HG03064 (cell line): ENCODE measurements at regions not wholly inside any gene's neighbourhood (a gene's known extent, or its start where the extent isn't known, plus 50 kb on each side); places are given as distances from the start of the nearest gene placed in this dataset.

Experiments
- ATAC-seq: cut with Tn5 transposase; IDR thresholded peaks from one replicate; pipeline ENCODE4 v1.9.1; 2021; ENCODE audit warnings: low read depth; ENCODE audit not compliant: unreplicated experiment

DNA sequence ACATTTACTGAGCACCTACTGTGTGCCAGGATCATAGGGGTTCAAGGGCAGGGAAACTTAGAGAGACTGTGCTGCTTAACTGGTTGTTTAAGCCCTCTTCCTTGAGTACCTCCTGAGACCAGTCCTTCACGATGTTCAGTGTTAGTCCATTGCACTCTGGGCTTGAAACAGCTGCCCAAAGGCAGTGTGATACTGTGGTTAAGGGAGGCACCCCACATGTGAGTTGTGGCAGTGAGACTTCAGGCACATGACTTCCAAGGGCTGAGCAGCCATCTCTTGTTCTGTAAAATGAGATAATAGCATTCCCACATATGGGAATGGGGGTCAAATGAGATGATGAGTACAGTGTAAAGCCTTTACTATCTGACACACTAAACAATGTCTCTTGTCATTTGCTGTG lies 75.1 kb downstream of the LINGO1 start:
- ATAC-seq: no peak

- ATAC-seq: no peak
Observed at GRCh38 chr15:77557144-77557543, 75.6 kb downstream of the LINGO1 start.

DNA sequence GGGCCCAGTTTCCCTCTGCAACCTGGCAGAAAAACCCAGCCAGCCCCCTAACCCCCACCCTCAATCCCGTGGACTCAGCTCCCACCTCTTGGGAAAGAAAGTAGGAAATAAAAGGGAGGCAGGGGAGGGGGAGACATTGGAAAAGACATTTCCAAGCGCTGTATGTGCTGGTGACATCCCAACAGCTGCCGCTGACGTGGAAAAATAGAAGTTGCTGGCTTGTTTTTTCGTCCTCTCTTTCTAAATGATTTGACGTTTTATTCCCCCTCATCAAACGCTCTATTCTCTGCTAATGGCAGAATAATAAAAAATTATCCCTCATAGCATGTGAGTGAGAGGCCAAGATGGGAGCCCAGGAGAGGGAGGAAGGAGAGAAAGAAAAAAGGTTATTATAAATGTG lies 76.1 kb downstream of the LINGO1 start:
- no peak for ATAC-seq

DNA sequence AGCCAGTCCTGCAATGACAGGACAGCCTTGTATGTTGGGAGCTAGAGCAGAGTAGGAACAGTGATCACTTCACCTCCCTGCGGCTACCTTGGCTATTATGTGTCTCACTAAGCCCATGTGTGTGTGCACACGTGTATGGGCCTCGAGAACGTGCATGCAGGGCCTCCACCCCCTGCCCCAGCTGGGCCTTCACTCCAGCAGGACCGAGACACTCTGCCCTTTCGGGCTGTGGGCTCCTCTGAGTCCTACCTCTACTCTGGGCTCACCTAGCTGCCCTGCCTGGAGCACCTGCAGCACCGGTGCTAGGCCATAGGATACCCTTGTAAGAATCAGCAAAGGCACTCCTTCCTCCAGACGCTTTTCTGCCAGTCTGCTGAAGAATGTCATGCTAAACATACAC lies 77.5 kb downstream of the LINGO1 start:
- no peak for ATAC-seq

DNA sequence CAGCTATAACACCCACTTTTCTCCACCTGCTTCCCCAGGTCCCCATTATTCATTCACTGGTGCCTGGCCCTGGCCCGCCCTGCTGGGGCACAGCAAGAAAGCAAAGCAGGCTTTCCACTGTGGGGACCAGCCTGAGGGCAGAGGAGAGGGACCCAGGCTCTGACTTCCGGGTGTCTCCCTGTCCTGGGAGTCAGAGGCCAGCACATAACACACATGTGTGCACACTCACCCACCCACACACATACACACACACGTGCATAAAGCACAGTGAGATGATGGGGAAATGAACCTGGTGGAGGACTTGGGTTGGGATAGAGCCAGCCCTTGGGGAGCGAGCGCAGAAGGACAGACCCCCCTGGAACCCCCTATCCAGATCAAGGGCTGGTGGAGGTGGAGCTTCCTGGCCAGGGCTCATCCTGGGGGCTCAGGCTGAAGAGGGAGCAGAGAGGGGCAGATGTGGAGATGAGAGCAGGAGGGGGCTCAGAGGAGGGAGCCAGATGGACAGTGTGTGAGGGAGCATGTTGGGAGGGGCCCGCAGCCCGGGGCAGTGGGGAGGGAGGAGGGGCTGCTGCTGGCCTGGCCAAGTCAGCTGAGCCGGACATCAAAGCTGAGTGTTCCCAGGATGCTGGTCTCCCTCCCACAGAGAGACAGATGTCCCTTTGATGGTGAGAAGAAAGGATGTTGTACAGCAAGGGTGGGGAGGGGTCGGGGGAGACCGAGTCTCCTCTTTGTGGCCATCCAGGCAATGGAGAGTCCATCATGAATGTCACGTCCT lies 78.2 kb downstream of the LINGO1 start:
- ATAC-seq: no peak

DNA sequence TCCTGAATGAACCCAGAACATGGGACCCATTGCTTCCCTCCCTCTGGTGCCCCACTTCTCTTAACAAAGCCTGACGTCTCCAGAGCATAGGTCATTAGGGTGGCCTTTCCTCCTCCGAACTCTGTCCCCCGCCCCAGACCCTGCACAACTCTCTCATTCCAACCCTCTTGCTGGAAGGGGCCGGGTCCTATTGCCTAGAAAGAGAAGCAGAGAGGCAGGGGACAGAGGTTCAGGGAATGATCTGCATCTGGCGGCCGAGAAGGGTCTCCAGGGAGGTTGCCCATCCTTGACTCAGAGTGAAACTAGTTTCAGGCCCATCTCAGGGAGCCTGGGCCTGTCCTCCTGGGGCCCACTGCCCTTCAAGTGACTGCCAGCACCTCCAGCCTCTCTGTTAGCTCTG lies 79.0 kb downstream of the LINGO1 start:
- ATAC-seq: no peak

DNA sequence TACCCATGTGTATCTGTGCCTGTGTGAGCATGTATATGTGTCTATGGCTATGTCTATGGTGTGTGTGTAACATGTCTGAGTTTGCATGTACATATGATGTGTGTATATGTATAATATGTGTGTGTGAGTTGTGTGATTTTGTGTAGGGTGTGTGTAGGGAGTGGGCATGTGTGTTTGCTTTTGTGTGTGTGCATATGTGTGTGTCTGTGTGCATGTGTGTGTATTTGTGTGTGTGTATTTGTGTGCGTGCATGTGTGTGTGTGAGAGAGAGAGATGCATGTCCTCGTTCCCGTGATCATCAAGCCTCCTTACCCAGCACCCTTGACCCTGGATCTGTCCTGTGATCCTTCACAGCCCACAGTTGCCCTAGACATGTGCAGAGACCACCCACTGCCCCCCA lies 79.5 kb downstream of the LINGO1 start:
- no peak for ATAC-seq

DNA sequence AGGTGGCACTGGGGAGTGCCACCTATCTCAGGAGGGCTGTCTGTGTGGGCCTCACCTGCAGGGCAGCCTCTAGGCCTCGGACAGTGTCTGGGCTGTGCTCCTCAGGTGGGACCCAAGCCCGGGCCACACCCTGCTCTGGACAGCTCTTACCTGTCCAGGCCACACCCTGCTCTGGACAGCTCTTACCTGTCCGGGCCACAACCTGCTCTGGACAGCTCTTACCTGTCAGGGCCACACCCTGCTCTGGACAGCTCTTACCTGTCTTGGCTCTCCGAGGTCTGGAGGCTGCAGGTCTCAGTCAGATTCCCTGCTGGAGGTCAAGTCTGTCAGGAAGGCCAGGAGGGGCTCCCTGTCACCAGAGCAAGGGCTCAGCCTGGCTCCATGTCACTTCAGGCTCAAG lies 80.6 kb downstream of the LINGO1 start:
- no peak for ATAC-seq

DNA sequence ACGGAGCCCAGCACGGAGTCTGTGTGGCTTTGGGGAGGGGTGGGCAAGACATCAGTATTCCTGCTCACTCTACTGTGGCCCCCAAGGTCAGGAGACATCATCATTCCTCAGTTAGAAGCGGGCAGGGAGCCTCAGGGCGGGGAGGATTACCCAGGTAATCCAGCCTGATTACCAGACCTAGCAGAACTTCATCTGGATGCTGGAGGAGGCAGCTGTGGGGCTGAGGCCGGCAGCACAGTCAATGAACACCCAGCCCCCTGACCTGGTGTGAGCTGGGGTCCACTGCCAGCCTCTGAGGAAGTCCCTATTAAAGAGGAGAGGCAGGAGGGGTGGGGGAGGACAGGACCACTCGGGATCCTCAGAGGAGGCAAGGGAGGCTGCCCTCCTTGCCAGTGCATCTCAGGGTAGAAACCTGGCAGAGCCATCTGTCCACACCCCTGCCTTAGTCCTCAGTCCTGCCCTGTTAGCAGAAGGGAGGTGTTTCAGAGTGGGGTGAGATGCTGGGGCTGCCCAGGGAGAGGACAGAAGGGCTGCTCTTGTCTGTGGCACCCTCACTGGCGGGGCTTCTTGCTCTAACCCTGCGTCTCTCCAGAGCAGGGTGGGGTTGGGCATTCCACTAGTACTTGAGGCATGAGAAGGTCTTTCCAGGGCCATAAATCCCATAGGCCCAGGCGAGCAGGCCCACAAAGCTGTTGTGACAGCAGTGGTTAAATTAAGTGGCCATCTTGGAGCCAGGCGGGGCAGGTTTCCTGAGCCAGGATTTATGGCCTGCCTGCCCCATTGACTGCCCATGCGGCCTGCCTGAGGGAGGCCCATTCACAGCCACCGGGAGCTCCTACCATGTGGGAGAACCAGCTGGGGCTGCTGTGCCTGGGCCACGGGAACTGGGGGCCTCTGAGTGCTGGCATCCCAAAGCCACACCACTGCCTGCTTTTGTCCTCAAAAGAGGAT lies 82.1 kb downstream of the LINGO1 start:
- no peak for ATAC-seq

GRCh38 chr15:77549576-77550288 lies 83.0 kb downstream of the LINGO1 start:
- ATAC-seq: no peak

DNA sequence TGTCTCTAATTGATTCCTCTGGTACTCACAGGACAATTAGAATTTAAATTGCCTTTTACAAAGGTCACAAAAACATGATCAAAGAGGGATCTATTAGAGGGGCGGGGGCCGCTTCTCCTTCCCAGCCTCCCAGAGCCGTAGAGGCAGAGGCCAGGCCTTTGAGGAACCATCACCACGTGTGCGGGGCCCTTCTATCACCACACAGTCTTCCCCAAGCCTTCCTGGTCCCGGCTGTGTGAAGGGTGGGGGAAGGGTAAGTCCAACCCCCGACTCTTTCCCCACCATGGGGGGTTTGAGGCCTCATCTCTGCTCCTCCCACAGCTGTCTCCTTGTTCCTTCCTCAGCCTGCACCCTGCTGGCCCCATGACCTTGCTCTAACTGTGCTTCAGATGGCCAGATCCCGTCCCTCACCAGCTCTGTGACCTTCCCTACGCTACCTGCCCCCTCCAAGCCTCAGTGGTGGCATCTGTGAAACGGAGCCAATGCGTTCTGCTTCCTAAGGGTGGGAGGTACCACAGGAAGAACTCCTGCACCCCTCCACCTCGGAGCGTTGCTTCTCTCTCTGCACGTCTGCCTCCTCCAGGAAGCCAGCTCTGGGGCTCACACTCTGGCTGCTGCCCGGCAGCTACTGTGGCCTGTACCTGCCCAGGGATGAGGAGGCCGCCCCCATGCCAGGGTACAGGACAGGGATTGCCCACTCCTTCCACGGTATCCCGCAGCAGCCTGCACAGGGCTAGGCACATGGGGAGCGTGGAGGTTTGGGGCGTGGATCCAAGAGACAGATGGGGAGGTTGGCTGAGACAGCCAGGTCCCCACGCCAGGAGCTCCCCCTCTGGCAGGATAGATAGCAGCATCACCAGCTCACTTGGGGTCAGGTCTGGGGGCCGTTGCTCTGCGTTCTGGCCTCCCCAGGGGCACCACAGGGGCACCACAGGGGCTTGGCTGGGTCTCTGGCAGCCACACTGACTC lies 83.8 kb downstream of the LINGO1 start:
- no peak for ATAC-seq

- ATAC-seq: no peak
Observed at GRCh38 chr15:77547801-77548588, 84.7 kb downstream of the LINGO1 start.

- ATAC-seq: no peak
Observed at GRCh38 chr15:77546870-77547269, 85.8 kb downstream of the LINGO1 start.

DNA sequence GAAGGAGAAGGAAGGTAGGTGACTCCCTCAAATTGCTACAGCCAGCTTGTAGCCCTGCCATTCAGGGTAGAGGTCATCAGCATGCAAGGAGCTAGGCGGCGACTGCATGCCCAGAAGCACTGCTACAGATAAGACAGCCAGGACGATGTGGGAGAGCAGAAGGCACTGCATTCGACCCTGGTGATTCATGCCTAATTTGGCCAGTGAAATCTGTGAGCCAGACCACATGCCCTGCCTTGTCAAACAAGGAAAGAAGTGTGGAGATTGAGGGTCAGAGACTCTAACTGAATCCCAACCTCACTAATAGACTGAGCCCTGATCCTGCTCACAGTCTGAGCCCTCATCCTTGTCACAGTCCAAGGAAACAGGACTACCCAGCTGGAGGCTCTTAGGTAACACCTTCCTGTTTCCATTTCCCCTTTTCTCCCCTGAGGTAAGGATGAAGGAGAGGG lies 86.6 kb downstream of the LINGO1 start:
- no peak for ATAC-seq

DNA sequence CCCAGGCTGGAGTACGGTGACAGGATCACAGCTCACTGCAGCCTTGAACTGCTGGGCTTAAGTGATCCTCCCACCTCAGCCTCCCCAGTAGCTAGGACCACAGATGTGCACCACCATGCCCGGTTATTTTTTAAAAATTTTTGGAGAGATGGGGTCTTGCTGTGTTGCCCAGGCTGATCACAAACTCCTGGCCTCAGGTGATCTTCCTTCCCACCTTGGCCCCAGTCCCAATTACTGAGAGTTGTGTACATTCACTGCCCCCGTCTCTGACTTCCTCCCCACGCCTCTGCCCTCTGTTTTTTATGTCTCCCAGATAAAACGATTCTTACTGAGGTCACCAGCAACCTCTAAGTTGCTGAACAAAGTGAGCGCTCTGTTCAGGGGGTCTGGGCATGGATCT lies 87.7 kb downstream of the LINGO1 start:
- ATAC-seq: no peak

DNA sequence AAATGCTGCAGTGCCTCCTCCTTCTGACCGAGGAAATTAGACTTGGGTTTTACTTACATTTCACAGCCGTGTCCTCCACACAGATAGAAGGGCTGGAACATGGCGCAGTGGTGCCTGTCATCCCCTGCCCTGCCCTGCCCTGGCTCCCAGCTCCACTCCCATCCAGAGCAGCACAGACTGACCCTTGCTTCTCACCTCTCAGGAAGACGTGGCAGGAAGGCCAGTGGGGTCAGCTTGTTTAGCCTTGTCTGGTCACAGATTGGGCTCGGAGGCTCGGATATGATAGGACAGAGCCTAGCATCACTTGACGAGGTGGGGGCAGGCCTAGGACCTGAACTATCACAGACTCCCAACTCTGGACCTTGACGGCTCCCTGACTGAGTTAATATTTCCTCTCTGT lies 88.5 kb downstream of the LINGO1 start:
- no peak for ATAC-seq

GRCh38 chr15:77543159-77543882 lies 89.4 kb downstream of the LINGO1 start:
- no peak for ATAC-seq

DNA sequence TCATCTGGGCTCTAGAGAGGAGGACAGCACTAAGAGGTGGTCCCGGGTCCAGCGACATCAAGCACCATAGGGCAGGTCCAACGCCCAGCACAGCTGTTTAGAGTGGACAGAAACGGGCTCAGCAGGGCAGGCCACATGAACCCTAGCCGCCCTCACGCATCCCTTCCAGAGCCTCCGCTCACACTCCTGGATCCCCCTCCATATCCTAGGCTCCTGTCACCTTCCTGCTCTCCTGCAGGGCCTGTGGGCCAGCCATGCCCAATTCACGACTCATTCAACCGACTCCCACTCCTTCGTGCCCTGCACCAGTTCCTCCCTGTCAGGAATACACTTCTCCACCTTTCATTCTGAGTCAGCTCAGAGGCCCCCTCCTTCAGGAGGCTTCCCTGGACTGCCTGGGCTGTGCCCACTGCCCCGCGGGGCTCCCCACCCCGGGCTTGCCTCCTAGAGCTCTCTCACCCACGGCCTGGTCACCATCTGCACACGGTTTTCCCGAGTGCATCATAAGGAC lies 90.2 kb downstream of the LINGO1 start:
- no peak for ATAC-seq
